NCI-H2029 treated with DMSO at 0.1 percent for 48 hours (cell line): ENCODE measurements at regions not wholly inside any gene's neighbourhood (a gene's known extent, or its start where the extent isn't known, plus 50 kb on each side); places are given as distances from the start of the nearest gene placed in this dataset.

Experiments
- DNase-seq: peaks from one replicate; lab custom pipeline; 2025; lab: John Stamatoyannopoulos, UW

GRCh38 chr4:108272561-108272960 is 103.8 kb upstream of the LEF1 start:
- no peak for DNase-seq

GRCh38 chr4:108272046-108272445 is 103.3 kb upstream of the LEF1 start:
- DNase-seq: no peak

- no peak for DNase-seq
Measured at GRCh38 chr4:108270466-108271450, 102.0 kb upstream of the LEF1 start.

- no peak for DNase-seq
Measured at GRCh38 chr4:108264693-108265092, 96.0 kb upstream of the LEF1 start.

- DNase-seq: no peak
Measured at GRCh38 chr4:108263057-108263456, 94.3 kb upstream of the LEF1 start.

GRCh38 chr4:108261026-108261425 is 92.3 kb upstream of the LEF1 start:
- no peak for DNase-seq

DNA sequence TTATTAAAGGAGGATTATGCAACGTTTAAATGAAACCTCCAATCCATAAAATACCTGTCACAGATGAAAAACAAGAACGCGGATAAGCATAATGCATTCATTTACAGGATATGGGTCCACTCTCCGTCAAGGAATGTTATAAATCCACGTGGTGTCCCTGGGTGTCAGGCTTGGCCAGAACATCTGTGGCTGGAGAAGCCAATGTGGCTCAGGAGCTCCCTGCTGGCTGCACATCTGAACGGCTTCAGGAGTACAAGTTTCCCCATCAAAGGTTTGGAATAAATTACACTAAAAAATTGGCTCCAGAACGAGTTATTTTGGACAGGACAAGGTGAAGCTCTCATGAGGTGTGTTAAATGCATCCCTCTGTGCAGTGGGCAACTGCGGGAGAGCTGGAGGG is 87.8 kb upstream of the LEF1 start:
- no peak for DNase-seq

DNA sequence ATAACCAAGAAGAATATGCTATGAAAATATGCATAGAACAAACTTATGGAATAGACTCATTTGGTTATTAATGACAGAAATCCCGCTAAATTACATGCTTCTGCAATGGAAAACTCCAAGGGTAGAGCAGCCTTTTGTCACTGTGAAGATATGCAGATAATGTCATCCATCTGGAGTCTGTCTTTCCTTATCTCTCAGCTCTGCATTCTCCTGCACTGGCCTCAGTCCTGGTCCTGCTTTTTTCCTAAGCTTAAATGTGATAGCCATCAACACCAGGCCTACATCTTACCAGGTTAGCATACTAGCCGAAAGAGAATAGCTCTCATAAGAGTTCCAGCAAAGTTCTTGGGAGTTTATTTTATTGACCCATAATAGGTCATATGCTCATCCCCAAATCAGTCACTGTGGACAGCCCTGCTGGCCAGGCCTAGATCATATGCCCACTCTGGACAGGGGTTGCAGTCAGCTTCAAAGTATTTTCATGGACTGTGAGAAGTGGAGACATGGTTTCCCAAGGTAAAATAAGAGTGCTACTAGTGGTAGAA is 86.5 kb upstream of the LEF1 start:
- DNase-seq: no peak

- DNase-seq: no peak
Measured at GRCh38 chr4:108249397-108249796, 80.7 kb upstream of the LEF1 start.

GRCh38 chr4:108247387-108248049 is 78.8 kb upstream of the LEF1 start:
- DNase-seq: peak; percentile 84

DNA sequence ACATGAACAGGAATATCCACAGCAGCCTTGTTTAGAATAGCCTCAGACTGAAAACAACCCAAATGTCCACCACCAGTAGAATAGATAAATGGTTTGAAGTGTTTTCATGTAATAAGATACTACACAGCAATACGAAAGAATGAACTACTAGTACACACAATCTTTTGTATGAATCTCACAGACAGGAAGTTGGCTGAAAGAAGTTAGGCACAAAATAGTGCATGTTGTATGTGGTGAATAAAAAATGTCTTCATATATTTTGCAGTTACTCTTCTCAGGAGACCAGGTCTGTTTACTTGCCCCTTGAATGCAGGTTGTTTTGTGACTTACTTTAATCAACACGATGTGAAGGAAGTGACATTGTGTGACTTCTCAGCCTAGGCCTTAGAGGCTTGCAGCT is 75.9 kb upstream of the LEF1 start:
- no peak for DNase-seq

- DNase-seq: no peak
Measured at GRCh38 chr4:108240366-108240765, 71.6 kb upstream of the LEF1 start.

GRCh38 chr4:108237693-108238092 is 69.0 kb upstream of the LEF1 start:
- DNase-seq: no peak

DNA sequence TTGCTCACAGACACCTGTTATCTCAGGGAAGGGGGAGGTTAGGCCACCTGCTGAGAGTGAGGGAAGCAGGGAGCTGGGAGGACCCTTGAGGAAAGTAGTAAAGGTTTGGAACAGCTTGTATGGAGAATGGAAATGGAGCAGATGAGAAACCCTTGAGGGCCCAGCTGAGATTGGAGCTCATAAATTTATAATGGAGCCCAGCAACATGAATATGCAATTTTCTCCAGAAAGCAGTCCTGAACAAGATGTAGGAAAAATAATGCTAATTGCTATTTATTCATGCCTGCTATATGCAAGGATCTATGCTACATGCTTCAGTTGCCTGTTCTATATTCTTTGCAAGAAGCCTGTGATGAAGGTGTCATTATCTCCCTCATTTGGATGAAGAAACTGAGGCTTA is 67.5 kb upstream of the LEF1 start:
- DNase-seq: no peak

DNA sequence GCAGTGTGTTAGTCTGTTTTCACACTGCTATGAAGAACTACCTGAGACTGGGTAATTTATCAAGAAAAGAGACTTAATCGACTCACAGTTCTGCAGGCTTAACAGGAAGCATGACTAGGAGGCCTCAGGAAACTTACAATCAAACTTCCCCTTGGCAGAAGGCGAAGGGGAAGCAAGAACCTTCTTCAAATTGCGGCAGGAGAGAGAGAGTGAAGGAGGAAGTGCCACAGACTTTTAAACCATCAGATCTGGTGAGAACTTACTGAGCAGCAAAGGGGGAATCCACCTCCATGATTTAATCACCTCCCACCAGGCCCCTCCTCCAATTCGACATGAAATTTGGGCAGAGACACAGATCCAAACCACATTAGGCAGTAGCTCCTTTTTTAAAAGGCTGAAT is 59.2 kb upstream of the LEF1 start:
- DNase-seq: no peak

DNA sequence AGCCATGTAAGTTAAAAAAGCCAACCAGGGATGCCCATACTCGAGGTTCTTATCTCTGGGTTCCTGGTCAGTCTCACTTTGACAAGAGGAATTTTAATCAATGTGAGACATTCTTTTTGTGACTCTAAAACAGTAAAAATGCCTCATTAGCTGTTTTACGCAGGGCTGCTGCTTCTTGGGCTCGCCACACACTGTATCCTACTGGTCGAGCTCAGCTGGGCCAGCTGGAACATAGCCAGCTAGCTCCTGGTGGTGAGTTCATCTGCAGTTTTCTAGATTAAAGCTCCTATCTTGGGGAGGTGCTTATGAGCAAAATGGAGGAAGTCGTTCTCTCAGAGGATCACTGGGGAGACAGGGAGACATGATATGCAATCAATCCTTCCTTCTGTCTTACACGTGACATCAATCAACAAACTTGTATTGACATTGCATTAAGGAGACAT is 55.9 kb upstream of the LEF1 start:
- no peak for DNase-seq

GRCh38 chr4:108223313-108223712 is 54.6 kb upstream of the LEF1 start:
- DNase-seq: no peak

GRCh38 chr4:108219998-108220397 is 51.3 kb upstream of the LEF1 start:
- DNase-seq: no peak
